ENCODE measurements at regions not wholly inside any gene's neighbourhood (a gene's known extent, or its start where the extent isn't known, plus 50 kb on each side); places are given as distances from the start of the nearest gene placed in this dataset.

DNA sequence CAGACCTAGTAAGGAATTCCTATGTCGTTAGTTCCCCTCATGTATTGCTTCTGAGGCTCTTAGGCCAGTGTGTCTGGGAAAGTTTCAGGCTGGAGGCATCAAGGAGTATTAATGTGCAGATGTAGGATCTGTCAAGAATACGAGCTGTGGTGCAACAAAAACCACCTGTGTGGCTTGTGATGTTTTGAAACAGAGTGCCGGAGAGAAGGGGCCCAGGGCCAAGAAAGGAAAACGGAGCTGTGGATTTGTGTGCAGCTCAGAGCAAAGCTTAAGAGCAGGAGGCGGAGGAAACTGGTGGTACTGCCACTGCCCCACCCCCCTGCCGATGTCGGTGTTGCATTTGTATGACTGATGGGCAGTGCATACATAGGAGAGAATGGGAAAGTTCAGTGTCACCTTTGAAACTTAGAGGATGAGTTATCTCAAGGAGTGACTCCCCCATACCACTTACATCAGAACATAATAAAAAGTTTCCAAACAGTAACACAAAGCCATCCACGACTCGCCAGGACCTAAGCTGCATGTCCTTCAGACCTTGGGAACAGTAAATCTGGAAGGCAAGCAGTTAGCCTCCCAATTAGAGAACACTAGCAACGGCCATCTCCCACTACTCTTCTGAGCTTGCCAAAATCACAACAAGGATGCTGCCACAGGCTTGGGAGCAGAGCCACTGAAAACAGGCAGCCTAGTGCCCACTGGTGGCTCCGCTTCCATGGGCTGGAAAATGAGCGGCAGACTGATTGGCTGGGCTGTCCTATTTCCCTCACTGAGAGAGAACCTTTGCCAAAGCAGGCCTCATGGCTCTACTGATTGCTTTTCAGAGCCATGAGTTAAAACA lies 152.7 kb upstream of the NT5C1B start:
- no peak overlapping the region for H3K4me2 ChIP-seq

GRCh38 chr2:18741191-18741590 lies 151.8 kb upstream of the NT5C1B start:
- Histone ChIP-seq H3K79me2 (ENCODE audit: insufficient read depth, low read depth) (no peaks in the 10 kb centered on the region), H4K20me1 (ENCODE audit: insufficient read depth) (no peaks in the 10 kb centered on the region), H3K4me1 (ENCODE audit: low read depth, poor library complexity, severe bottlenecking) (no peaks in the 10 kb centered on the region), H3K4me2 (no peak overlapping the region), H3K4me3 (IDR thresholded peaks at IDR 0.05; ENCODE audit: insufficient read depth, low read depth, low read length) (no peak overlapping the region), H3K27me3 (ENCODE audit: insufficient read depth, low read depth) (no peaks in the 10 kb centered on the region), H3K27ac (no peak overlapping the region), H2AFZ (ENCODE audit: low read depth) (no peak overlapping the region), H3K9ac (no peak overlapping the region), H3K36me3 (ENCODE audit: insufficient read depth) (no peaks in the 10 kb centered on the region)
- TF ChIP-seq, protein P1, sequence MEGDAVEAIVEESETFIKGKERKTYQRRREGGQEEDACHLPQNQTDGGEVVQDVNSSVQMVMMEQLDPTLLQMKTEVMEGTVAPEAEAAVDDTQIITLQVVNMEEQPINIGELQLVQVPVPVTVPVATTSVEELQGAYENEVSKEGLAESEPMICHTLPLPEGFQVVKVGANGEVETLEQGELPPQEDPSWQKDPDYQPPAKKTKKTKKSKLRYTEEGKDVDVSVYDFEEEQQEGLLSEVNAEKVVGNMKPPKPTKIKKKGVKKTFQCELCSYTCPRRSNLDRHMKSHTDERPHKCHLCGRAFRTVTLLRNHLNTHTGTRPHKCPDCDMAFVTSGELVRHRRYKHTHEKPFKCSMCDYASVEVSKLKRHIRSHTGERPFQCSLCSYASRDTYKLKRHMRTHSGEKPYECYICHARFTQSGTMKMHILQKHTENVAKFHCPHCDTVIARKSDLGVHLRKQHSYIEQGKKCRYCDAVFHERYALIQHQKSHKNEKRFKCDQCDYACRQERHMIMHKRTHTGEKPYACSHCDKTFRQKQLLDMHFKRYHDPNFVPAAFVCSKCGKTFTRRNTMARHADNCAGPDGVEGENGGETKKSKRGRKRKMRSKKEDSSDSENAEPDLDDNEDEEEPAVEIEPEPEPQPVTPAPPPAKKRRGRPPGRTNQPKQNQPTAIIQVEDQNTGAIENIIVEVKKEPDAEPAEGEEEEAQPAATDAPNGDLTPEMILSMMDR (conservative IDR thresholded peaks at IDR 0.05; ENCODE audit: low read depth, low read length) = no peak

More for the DNA sequence above, 152.7 kb upstream of the NT5C1B start:
- Histone ChIP-seq H2AFZ (ENCODE audit: low read depth) (no peak overlapping the region), H3K4me1 (ENCODE audit: low read depth, poor library complexity, severe bottlenecking) (no peaks in the 10 kb centered on the region), H3K27me3 (ENCODE audit: insufficient read depth, low read depth) (no peaks in the 10 kb centered on the region), H3K36me3 (ENCODE audit: insufficient read depth) (no peaks in the 10 kb centered on the region), H3K79me2 (ENCODE audit: insufficient read depth, low read depth) (no peaks in the 10 kb centered on the region), H3K4me3 (IDR thresholded peaks at IDR 0.05; ENCODE audit: insufficient read depth, low read depth, low read length) (no peak overlapping the region), H3K27ac (no peak overlapping the region), H3K9ac (no peak overlapping the region), H4K20me1 (ENCODE audit: insufficient read depth) (no peaks in the 10 kb centered on the region)
- TF ChIP-seq, protein P1 (conservative IDR thresholded peaks at IDR 0.05; ENCODE audit: low read depth, low read length) = no peak

GRCh38 chr2:18740474-18740881 lies 151.1 kb upstream of the NT5C1B start:
- Histone ChIP-seq H3K36me3 (ENCODE audit: insufficient read depth) (no peaks in the 10 kb centered on the region), H4K20me1 (ENCODE audit: insufficient read depth) (no peaks in the 10 kb centered on the region), H3K9ac (no peak overlapping the region), H3K4me2 (no peak overlapping the region), H3K27ac (no peak overlapping the region), H3K27me3 (ENCODE audit: insufficient read depth, low read depth) (no peaks in the 10 kb centered on the region), H3K4me1 (ENCODE audit: low read depth, poor library complexity, severe bottlenecking) (no peaks in the 10 kb centered on the region), H3K4me3 (IDR thresholded peaks at IDR 0.05; ENCODE audit: insufficient read depth, low read depth, low read length) (no peak overlapping the region), H2AFZ (ENCODE audit: low read depth) (no peak overlapping the region), H3K79me2 (ENCODE audit: insufficient read depth, low read depth) (no peaks in the 10 kb centered on the region)
- TF ChIP-seq, protein P1 (conservative IDR thresholded peaks at IDR 0.05; ENCODE audit: low read depth, low read length) = no peak

DNA sequence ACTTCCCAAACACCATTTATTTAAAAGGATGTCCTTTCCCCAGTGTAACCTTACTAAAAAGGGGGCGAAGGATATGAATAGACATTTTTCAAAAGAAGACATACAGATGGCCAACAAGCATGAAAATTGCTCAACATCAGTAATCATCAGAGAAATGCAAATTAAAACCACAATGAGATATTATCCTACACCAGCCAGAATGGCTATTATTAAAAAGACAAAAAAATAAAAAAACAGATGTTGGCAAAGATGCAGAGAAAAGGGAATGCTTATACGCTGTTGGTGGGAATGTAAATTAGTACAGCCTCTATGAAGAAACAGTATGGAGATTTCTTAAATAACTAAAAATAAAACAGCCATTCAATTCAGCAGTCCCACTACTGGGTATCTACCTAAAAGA lies 142.3 kb upstream of the NT5C1B start:
- Histone ChIP-seq H3K9ac (no peak overlapping the region), H2AFZ (ENCODE audit: low read depth) (no peak overlapping the region), H3K4me3 (IDR thresholded peaks at IDR 0.05; ENCODE audit: insufficient read depth, low read depth, low read length) (no peak overlapping the region), H4K20me1 (ENCODE audit: insufficient read depth) (no peaks in the 10 kb centered on the region), H3K79me2 (ENCODE audit: insufficient read depth, low read depth) (no peaks in the 10 kb centered on the region), H3K4me2 (no peak overlapping the region), H3K36me3 (ENCODE audit: insufficient read depth) (no peaks in the 10 kb centered on the region), H3K4me1 (ENCODE audit: low read depth, poor library complexity, severe bottlenecking) (no peaks in the 10 kb centered on the region), H3K27ac (no peak overlapping the region), H3K27me3 (ENCODE audit: insufficient read depth, low read depth) (no peaks in the 10 kb centered on the region)
- TF ChIP-seq, protein P1 (conservative IDR thresholded peaks at IDR 0.05; ENCODE audit: low read depth, low read length) = no peak
